EH (cell line): ENCODE measurements at regions not wholly inside any gene's neighbourhood (a gene's known extent, or its start where the extent isn't known, plus 50 kb on each side); places are given as distances from the start of the nearest gene placed in this dataset.
"Not testable (repeated sequence)": the region's sequence is repeated elsewhere in the genome, so short reads cannot be mapped to it uniquely, and the experiment has no call there.

Experiments used
- DNase-seq: peaks from one replicate; pipeline ENCODE4 v3.0.0-alpha.2; 2015; ENCODE audit warnings: low read depth

GRCh38 chr19:29154163-29154562, 58.8 kb downstream of the UQCRFS1 start:
- DNase-seq, result no peak

GRCh38 chr19:29145756-29146155, 67.2 kb downstream of the UQCRFS1 start:
- no peak for DNase-seq

- no peak for DNase-seq
These were observed 69.8 kb downstream of the UQCRFS1 start for GRCh38 chr19:29143183-29143582.

GRCh38 chr19:29139227-29139626, 73.7 kb downstream of the UQCRFS1 start:
- DNase-seq, result no peak

GRCh38 chr19:29138206-29138605, 74.7 kb downstream of the UQCRFS1 start:
- DNase-seq, result not testable (repeated sequence)

- no peak for DNase-seq
These were observed 81.5 kb downstream of the UQCRFS1 start for GRCh38 chr19:29131456-29131855.

GRCh38 chr19:29129148-29129547, 83.8 kb downstream of the UQCRFS1 start:
- DNase-seq, result no peak

GRCh38 chr19:29128203-29128602, 84.7 kb downstream of the UQCRFS1 start:
- no peak for DNase-seq

GRCh38 chr19:29122185-29122584, 90.8 kb downstream of the UQCRFS1 start:
- DNase-seq, result no peak

- peak; percentile 33 for DNase-seq
These were observed 91.3 kb downstream of the UQCRFS1 start for GRCh38 chr19:29121684-29122083.

GRCh38 chr19:29120466-29120865, 92.5 kb downstream of the UQCRFS1 start:
- DNase-seq, result no peak

- peak; percentile 28 for DNase-seq
These were observed 93.4 kb downstream of the UQCRFS1 start for GRCh38 chr19:29119590-29119989.

GRCh38 chr19:29118389-29118788, 94.6 kb downstream of the UQCRFS1 start:
- DNase-seq, result no peak

GRCh38 chr19:29117926-29118325, 95.0 kb downstream of the UQCRFS1 start:
- peak; percentile 6 for DNase-seq

- no peak for DNase-seq
These were observed 97.8 kb downstream of the UQCRFS1 start for GRCh38 chr19:29115181-29115580.

GRCh38 chr19:29113838-29114237, 99.1 kb downstream of the UQCRFS1 start:
- DNase-seq, result no peak

- no peak for DNase-seq
These were observed 101.4 kb downstream of the UQCRFS1 start for GRCh38 chr19:29111576-29111975.

GRCh38 chr19:29107831-29108230, 105.1 kb downstream of the UQCRFS1 start:
- DNase-seq, result peak; percentile 3

GRCh38 chr19:29106346-29106885, 106.5 kb downstream of the UQCRFS1 start:
- no peak for DNase-seq

- no peak for DNase-seq
These were observed 107.2 kb downstream of the UQCRFS1 start for GRCh38 chr19:29105629-29106292.

- no peak for DNase-seq
These were observed 108.2 kb downstream of the UQCRFS1 start for GRCh38 chr19:29104605-29105241.

GRCh38 chr19:29098863-29099481, 114.0 kb downstream of the UQCRFS1 start:
- peak; percentile 90 for DNase-seq

- no peak for DNase-seq
These were observed 114.9 kb downstream of the UQCRFS1 start for GRCh38 chr19:29098091-29098490.
